ENCODE measurements at regions not wholly inside any gene's neighbourhood (a gene's known extent, or its start where the extent isn't known, plus 50 kb on each side); places are given as distances from the start of the nearest gene placed in this dataset. TPM values are rescaled to one million over a fixed set of nuclear protein-coding genes. Genes with fewer than 3 reads are reported as not detected.

DNA sequence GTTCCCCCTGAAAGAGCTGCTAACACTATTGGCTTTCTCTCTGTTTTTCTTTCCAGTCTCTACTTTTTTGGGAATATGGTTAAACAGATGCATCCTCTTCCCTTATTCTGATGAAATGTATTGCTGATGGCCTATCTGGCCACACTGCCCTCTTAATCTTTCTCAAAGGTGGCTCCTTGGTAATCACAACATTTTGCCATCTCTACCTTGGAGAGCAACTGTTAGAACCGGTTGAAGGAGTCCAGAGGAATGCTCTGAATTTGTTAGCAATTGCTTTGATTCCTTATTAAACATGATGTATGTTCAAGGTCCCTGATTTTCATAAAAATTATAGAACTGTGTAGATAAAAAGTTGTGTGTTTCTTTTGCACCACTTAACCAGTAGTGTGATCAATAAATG lies 50.1 kb upstream of the ARID1A start:
- Histone ChIP-seq H3K4me3 (ENCODE audit: low read length in 2 of 2) (no peak overlapping the region), H3K4me1 (ENCODE audit: control insufficient read depth in 2 of 2, insufficient read depth in 1 of 2, low read depth in 1 of 2, low read length in 2 of 2) (no peaks in the 10 kb centered on the region), H2BK12ac (ENCODE audit: low read length) (no peak overlapping the region), H2AFZ (ENCODE audit: low read length) (no peak overlapping the region), H2BK120ac (ENCODE audit: low read depth, low read length) (no peak overlapping the region), H3K4ac (ENCODE audit: low read length) (no peak overlapping the region), H3K27ac (replicated peaks; ENCODE audit: low read length) (no peak overlapping the region), H2BK15ac (ENCODE audit: low read length) (no peak overlapping the region), H2AK5ac (ENCODE audit: low read depth, low read length) (no peak overlapping the region), H4K8ac (ENCODE audit: low read depth, low read length) (no peak overlapping the region), H3K18ac (ENCODE audit: low read length) (no peak overlapping the region), H3K9ac (ENCODE audit: low read depth, low read length, poor library complexity) (no peak overlapping the region), H4K91ac (ENCODE audit: low read depth, low read length, poor library complexity) (no peak overlapping the region), H3K14ac (ENCODE audit: low read length) (no peak overlapping the region), H3K4me2 (ENCODE audit: insufficient read depth, low read length, poor library complexity, severe bottlenecking) (no peak overlapping the region), H2BK5ac (ENCODE audit: low read length) (no peak overlapping the region), H3K9me3 (replicated peaks in 1 of 2; ENCODE audit: control insufficient read depth in 2 of 2, insufficient read depth in 1 of 2, low read depth in 1 of 2, low read length in 2 of 2) (no peaks in the 10 kb centered on the region), H3K23ac (ENCODE audit: low read depth, low read length, poor library complexity) (no peak overlapping the region), H3K36me3 (replicated peaks in 1 of 2; ENCODE audit: control insufficient read depth in 2 of 2, insufficient read depth in 2 of 2, low read length in 2 of 2) (no peaks in the 10 kb centered on the region), H3K79me1 (ENCODE audit: low read depth, low read length) (no peaks in the 10 kb centered on the region), H3K27me3 (ENCODE audit: control insufficient read depth in 3 of 3, insufficient read depth in 3 of 3, low read depth in 1 of 3, low read length in 3 of 3) (no peaks in the 10 kb centered on the region)
- WGBS, 2 donors (ENCODE audit: extremely low coverage in 2 of 2, insufficient read length in 2 of 2, insufficient replicate concordance in 1 of 2) = no CpG with 5 or more reads among the region's 1 CpG
- DNase-seq (ENCODE audit: low spot score) = no peak

Small RNAs in the stretch of these regions (small RNA-seq; reads per million reads assigned to genes)
- gene AL627313.1 (ENCODE audit: insufficient read depth) = not detected
- not detected for gene RF01210 (ENCODE audit: insufficient read depth)

Measured in neuronal stem cell (in vitro differentiated cells).